ENCODE measurements at regions not wholly inside any gene's neighbourhood (a gene's known extent, or its start where the extent isn't known, plus 50 kb on each side); places are given as distances from the start of the nearest gene placed in this dataset.

DNA sequence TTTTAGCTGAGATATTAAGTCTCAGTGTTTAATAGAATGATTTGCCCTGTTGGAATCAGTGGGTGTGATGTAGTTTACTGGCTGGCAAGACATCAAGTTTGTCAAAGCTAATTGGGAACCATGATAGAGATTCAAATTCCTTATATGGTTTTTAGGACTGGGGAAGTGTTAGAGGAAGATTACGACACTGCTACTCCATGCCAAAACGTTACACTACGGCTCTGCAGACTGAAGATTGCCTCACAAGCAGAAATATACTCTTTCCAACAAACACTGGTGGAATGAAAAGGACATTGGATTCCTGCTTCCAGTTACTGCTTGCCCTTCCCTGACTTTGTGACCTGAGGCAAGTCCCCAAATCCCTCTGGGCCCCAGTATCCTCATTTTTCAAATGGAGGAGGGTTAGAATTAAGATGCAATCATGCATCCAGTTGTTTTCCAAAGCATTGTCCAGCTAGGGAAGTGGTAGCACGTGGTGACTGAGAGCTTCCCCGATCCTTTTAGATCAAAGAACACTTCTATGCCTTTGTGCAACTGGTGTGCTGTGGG, 147.6 kb downstream of the CDC42EP3 start:
- TF ChIP-seq EZH2phosphoT487 (IDR thresholded peaks at IDR 0.05; ENCODE audit: low read depth, severe bottlenecking, unreplicated experiment) (no peak), EZH2 (IDR thresholded peaks at IDR 0.05; ENCODE audit: borderline replicate concordance) (no peak)
- TF ChIP-seq, protein P1, sequence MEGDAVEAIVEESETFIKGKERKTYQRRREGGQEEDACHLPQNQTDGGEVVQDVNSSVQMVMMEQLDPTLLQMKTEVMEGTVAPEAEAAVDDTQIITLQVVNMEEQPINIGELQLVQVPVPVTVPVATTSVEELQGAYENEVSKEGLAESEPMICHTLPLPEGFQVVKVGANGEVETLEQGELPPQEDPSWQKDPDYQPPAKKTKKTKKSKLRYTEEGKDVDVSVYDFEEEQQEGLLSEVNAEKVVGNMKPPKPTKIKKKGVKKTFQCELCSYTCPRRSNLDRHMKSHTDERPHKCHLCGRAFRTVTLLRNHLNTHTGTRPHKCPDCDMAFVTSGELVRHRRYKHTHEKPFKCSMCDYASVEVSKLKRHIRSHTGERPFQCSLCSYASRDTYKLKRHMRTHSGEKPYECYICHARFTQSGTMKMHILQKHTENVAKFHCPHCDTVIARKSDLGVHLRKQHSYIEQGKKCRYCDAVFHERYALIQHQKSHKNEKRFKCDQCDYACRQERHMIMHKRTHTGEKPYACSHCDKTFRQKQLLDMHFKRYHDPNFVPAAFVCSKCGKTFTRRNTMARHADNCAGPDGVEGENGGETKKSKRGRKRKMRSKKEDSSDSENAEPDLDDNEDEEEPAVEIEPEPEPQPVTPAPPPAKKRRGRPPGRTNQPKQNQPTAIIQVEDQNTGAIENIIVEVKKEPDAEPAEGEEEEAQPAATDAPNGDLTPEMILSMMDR (IDR thresholded peaks at IDR 0.05; ENCODE audit: poor library complexity), result no peak
